ENCODE measurements at regions not wholly inside any gene's neighbourhood (a gene's known extent, or its start where the extent isn't known, plus 50 kb on each side); places are given as distances from the start of the nearest gene placed in this dataset.

GRCh38 chr2:2688254-2688653, 357.2 kb upstream of the MYT1L start:
- Histone ChIP-seq H3K4me2 (ENCODE audit: low read depth, low read length) (no peak overlapping the region), H3K9ac (ENCODE audit: low read length) (no peak overlapping the region), H3K4me1 (ENCODE audit: low read length) (no peaks in the 10 kb centered on the region), H3K27ac (ENCODE audit: low read length) (no peak overlapping the region), H3K9me3 (replicated peaks; ENCODE audit: insufficient read depth, low read length) (no peaks in the 10 kb centered on the region), H3K4me3 (ENCODE audit: low read length) (no peak overlapping the region), H4K20me1 (ENCODE audit: insufficient read depth, low read length) (no peaks in the 10 kb centered on the region), H3K79me2 (ENCODE audit: low read length) (no peaks in the 10 kb centered on the region), H3K36me3 (replicated peaks; ENCODE audit: insufficient read depth, low read length) (no peaks in the 10 kb centered on the region), H3K9me2 (replicated peaks; ENCODE audit: insufficient read depth, low read length) (no peaks in the 10 kb centered on the region), H3K27me3 (replicated peaks; ENCODE audit: insufficient read depth, low read length) (no peaks in the 10 kb centered on the region), H3F3A (ENCODE audit: insufficient read depth, low read length) (no peaks in the 10 kb centered on the region), H2AFZ (ENCODE audit: low read length) (no peak overlapping the region)
- TF ChIP-seq EZH2phosphoT487 (IDR thresholded peaks at IDR 0.05; ENCODE audit: low read length): no peak
- TF ChIP-seq EZH2 (optimal IDR thresholded peaks at IDR 0.05; ENCODE audit: low read depth, low read length): no peak
- no peak for TF ChIP-seq CTCF (IDR thresholded peaks at IDR 0.05; ENCODE audit: low read length)
- DNase-seq: no peak

- Histone ChIP-seq H3K4me1 (ENCODE audit: low read length) (no peaks in the 10 kb centered on the region), H3K4me2 (ENCODE audit: low read depth, low read length) (no peak overlapping the region), H3K79me2 (ENCODE audit: low read length) (no peaks in the 10 kb centered on the region), H3K36me3 (replicated peaks; ENCODE audit: insufficient read depth, low read length) (no peaks in the 10 kb centered on the region), H3K9ac (ENCODE audit: low read length) (no peak overlapping the region), H2AFZ (ENCODE audit: low read length) (no peak overlapping the region), H3K27me3 (replicated peaks; ENCODE audit: insufficient read depth, low read length) (no peaks in the 10 kb centered on the region), H3K9me3 (replicated peaks; ENCODE audit: insufficient read depth, low read length) (no peaks in the 10 kb centered on the region), H3K27ac (ENCODE audit: low read length) (no peak overlapping the region), H3K9me2 (replicated peaks; ENCODE audit: insufficient read depth, low read length) (no peaks in the 10 kb centered on the region), H4K20me1 (ENCODE audit: insufficient read depth, low read length) (no peaks in the 10 kb centered on the region), H3K4me3 (ENCODE audit: low read length) (no peak overlapping the region), H3F3A (ENCODE audit: insufficient read depth, low read length) (no peaks in the 10 kb centered on the region)
- TF ChIP-seq CTCF (IDR thresholded peaks at IDR 0.05; ENCODE audit: low read length): no peak
- no peak for TF ChIP-seq EZH2phosphoT487 (IDR thresholded peaks at IDR 0.05; ENCODE audit: low read length)
- TF ChIP-seq EZH2 (optimal IDR thresholded peaks at IDR 0.05; ENCODE audit: low read depth, low read length): no peak
- no peak for DNase-seq
Measured at GRCh38 chr2:2687745-2688144, 356.7 kb upstream of the MYT1L start.

- H3K79me2 ChIP-seq (ENCODE audit: low read length): no peaks in the 10 kb centered on the region
- H3K4me3 ChIP-seq (ENCODE audit: low read length): no peak overlapping the region
- no peak overlapping the region for H2AFZ ChIP-seq (ENCODE audit: low read length)
- no peak for TF ChIP-seq CTCF (IDR thresholded peaks at IDR 0.05; ENCODE audit: low read length)
- TF ChIP-seq EZH2phosphoT487 (IDR thresholded peaks at IDR 0.05; ENCODE audit: low read length): no peak
- no peak for TF ChIP-seq EZH2 (optimal IDR thresholded peaks at IDR 0.05; ENCODE audit: low read depth, low read length)
- no peaks in the 10 kb centered on the region for H3F3A ChIP-seq (ENCODE audit: insufficient read depth, low read length)
- no peak overlapping the region for H3K4me2 ChIP-seq (ENCODE audit: low read depth, low read length)
- no peaks in the 10 kb centered on the region for H3K4me1 ChIP-seq (ENCODE audit: low read length)
- H3K27ac ChIP-seq (ENCODE audit: low read length): no peak overlapping the region
- H3K27me3 ChIP-seq (replicated peaks; ENCODE audit: insufficient read depth, low read length): no peaks in the 10 kb centered on the region
- no peak for DNase-seq
- no peaks in the 10 kb centered on the region for H4K20me1 ChIP-seq (ENCODE audit: insufficient read depth, low read length)
- H3K36me3 ChIP-seq (replicated peaks; ENCODE audit: insufficient read depth, low read length): no peaks in the 10 kb centered on the region
- no peak overlapping the region for H3K9ac ChIP-seq (ENCODE audit: low read length)
- no peaks in the 10 kb centered on the region for H3K9me2 ChIP-seq (replicated peaks; ENCODE audit: insufficient read depth, low read length)
- no peaks in the 10 kb centered on the region for H3K9me3 ChIP-seq (replicated peaks; ENCODE audit: insufficient read depth, low read length)
Measured at GRCh38 chr2:2686222-2686621, 355.1 kb upstream of the MYT1L start.

Data from MM.1S (cell line).